ENCODE measurements at regions not wholly inside any gene's neighbourhood (a gene's known extent, or its start where the extent isn't known, plus 50 kb on each side); places are given as distances from the start of the nearest gene placed in this dataset.

GRCh38 chr18:76568731-76569130 is 73.7 kb upstream of the ZNF516 start:
- no peak for DNase-seq

- no peak for DNase-seq
Observed at GRCh38 chr18:76567835-76568445, 72.9 kb upstream of the ZNF516 start.

GRCh38 chr18:76566987-76567386 is 71.9 kb upstream of the ZNF516 start:
- no peak for DNase-seq

- DNase-seq = no peak
Observed at GRCh38 chr18:76565238-76566173, 70.5 kb upstream of the ZNF516 start.

GRCh38 chr18:76564655-76565237 is 69.7 kb upstream of the ZNF516 start:
- DNase-seq = no peak

- no peak for DNase-seq
Observed at GRCh38 chr18:76564117-76564516, 69.1 kb upstream of the ZNF516 start.

- DNase-seq = no peak
Observed at GRCh38 chr18:76562286-76563122, 67.5 kb upstream of the ZNF516 start.

- DNase-seq = no peak
Observed at GRCh38 chr18:76558881-76559667, 64.0 kb upstream of the ZNF516 start.

GRCh38 chr18:76557026-76557575 is 62.1 kb upstream of the ZNF516 start:
- no peak for DNase-seq

- no peak for DNase-seq
Observed at GRCh38 chr18:76554547-76555222, 59.6 kb upstream of the ZNF516 start.

- no peak for DNase-seq
Observed at GRCh38 chr18:76553715-76554546, 58.9 kb upstream of the ZNF516 start.

- no peak for DNase-seq
Observed at GRCh38 chr18:76548541-76548940, 53.5 kb upstream of the ZNF516 start.

- no peak for DNase-seq
Observed at GRCh38 chr18:76547296-76547695, 52.3 kb upstream of the ZNF516 start.

- DNase-seq = no peak
Observed at GRCh38 chr18:76546436-76546835, 51.4 kb upstream of the ZNF516 start.

- DNase-seq = no peak
Observed at GRCh38 chr18:76546088-76546435, 51.0 kb upstream of the ZNF516 start.

- DNase-seq = no peak
Observed at GRCh38 chr18:76545433-76546087, 50.5 kb upstream of the ZNF516 start.

GRCh38 chr18:76544511-76545345 is 49.7 kb upstream of the ZNF516 start:
- no peak for DNase-seq

Measured in NCI-H2107 (cell line).